Activated T-cell treated with anti-CD3 and anti-CD28 coated beads for 24 hours (primary cell): ENCODE measurements at regions not wholly inside any gene's neighbourhood (a gene's known extent, or its start where the extent isn't known, plus 50 kb on each side); places are given as distances from the start of the nearest gene placed in this dataset.
"Not testable (repeated sequence)": the region's sequence is repeated elsewhere in the genome, so short reads cannot be mapped to it uniquely, and the experiment has no call there.

Experiments
- DNase-seq: peaks from one replicate; pipeline ENCODE4 v3.0.0-alpha.2; 2020; ENCODE audit warnings: low read depth

- DNase-seq, result no peak
Measured at GRCh38 chr18:47728921-47729320, 201.5 kb downstream of the SMAD2 start.

GRCh38 chr18:47727409-47727808, 203.1 kb downstream of the SMAD2 start:
- no peak for DNase-seq

GRCh38 chr18:47726550-47726949, 203.9 kb downstream of the SMAD2 start:
- DNase-seq, result no peak

- no peak for DNase-seq
Measured at GRCh38 chr18:47725656-47726055, 204.8 kb downstream of the SMAD2 start.

- DNase-seq, result no peak
Measured at GRCh38 chr18:47724186-47724975, 206.1 kb downstream of the SMAD2 start.

GRCh38 chr18:47721876-47722275, 208.6 kb downstream of the SMAD2 start:
- no peak for DNase-seq

GRCh38 chr18:47720741-47721140, 209.7 kb downstream of the SMAD2 start:
- no peak for DNase-seq

- DNase-seq, result no peak
Measured at GRCh38 chr18:47719096-47719780, 211.2 kb downstream of the SMAD2 start.

- no peak for DNase-seq
Measured at GRCh38 chr18:47718646-47719045, 211.8 kb downstream of the SMAD2 start.

- no peak for DNase-seq
Measured at GRCh38 chr18:47717257-47717656, 213.2 kb downstream of the SMAD2 start.

- no peak for DNase-seq
Measured at GRCh38 chr18:47716632-47717185, 213.8 kb downstream of the SMAD2 start.

GRCh38 chr18:47710451-47710850, 220.0 kb downstream of the SMAD2 start:
- DNase-seq, result no peak

GRCh38 chr18:47709556-47709955, 220.9 kb downstream of the SMAD2 start:
- DNase-seq, result no peak

- no peak for DNase-seq
Measured at GRCh38 chr18:47708206-47708605, 222.3 kb downstream of the SMAD2 start.

GRCh38 chr18:47701134-47701533, 229.3 kb downstream of the SMAD2 start:
- no peak for DNase-seq

GRCh38 chr18:47696870-47697269, 233.6 kb downstream of the SMAD2 start:
- no peak for DNase-seq

GRCh38 chr18:47691611-47692010, 238.8 kb downstream of the SMAD2 start:
- DNase-seq, result no peak

GRCh38 chr18:47690778-47691177, 239.7 kb downstream of the SMAD2 start:
- not testable (repeated sequence) for DNase-seq

- DNase-seq, result no peak
Measured at GRCh38 chr18:47689371-47689770, 241.1 kb downstream of the SMAD2 start.

- DNase-seq, result no peak
Measured at GRCh38 chr18:47686806-47687205, 243.7 kb downstream of the SMAD2 start.

- DNase-seq, result no peak
Measured at GRCh38 chr18:47683774-47684173, 246.7 kb downstream of the SMAD2 start.

GRCh38 chr18:47682876-47683275, 247.6 kb downstream of the SMAD2 start:
- DNase-seq, result no peak

GRCh38 chr18:47680488-47680887, 250.0 kb downstream of the SMAD2 start:
- no peak for DNase-seq
